ENCODE measurements at regions not wholly inside any gene's neighbourhood (a gene's known extent, or its start where the extent isn't known, plus 50 kb on each side); places are given as distances from the start of the nearest gene placed in this dataset.

GRCh38 chr6:139939189-139939979 lies 564.9 kb upstream of the CITED2 start:
- no peak for DNase-seq (ENCODE audit: low read depth in 2 of 2)

- no peak for DNase-seq (ENCODE audit: low read depth in 2 of 2)
Observed at GRCh38 chr6:139932671-139933070, 558.2 kb upstream of the CITED2 start.

GRCh38 chr6:139931747-139932146 lies 557.3 kb upstream of the CITED2 start:
- no peak for DNase-seq (ENCODE audit: low read depth in 2 of 2)

- no peak for DNase-seq (ENCODE audit: low read depth in 2 of 2)
Observed at GRCh38 chr6:139927742-139928305, 553.4 kb upstream of the CITED2 start.

- no peak for DNase-seq (ENCODE audit: low read depth in 2 of 2)
Observed at GRCh38 chr6:139927236-139927635, 552.8 kb upstream of the CITED2 start.

GRCh38 chr6:139926711-139927110 lies 552.3 kb upstream of the CITED2 start:
- DNase-seq (ENCODE audit: low read depth in 2 of 2): no peak

GRCh38 chr6:139925894-139926641 lies 551.6 kb upstream of the CITED2 start:
- DNase-seq (ENCODE audit: low read depth in 2 of 2): no peak

GRCh38 chr6:139923964-139924475 lies 549.6 kb upstream of the CITED2 start:
- no peak for DNase-seq (ENCODE audit: low read depth in 2 of 2)

- no peak for DNase-seq (ENCODE audit: low read depth in 2 of 2)
Observed at GRCh38 chr6:139922236-139922635, 547.8 kb upstream of the CITED2 start.

GRCh38 chr6:139920776-139921100 lies 546.3 kb upstream of the CITED2 start:
- DNase-seq (ENCODE audit: low read depth in 2 of 2): no peak

- DNase-seq (ENCODE audit: low read depth in 2 of 2): no peak
Observed at GRCh38 chr6:139920027-139920775, 545.8 kb upstream of the CITED2 start.

- no peak for DNase-seq (ENCODE audit: low read depth in 2 of 2)
Observed at GRCh38 chr6:139919107-139920026, 544.9 kb upstream of the CITED2 start.

GRCh38 chr6:139917951-139918630 lies 543.6 kb upstream of the CITED2 start:
- no peak for DNase-seq (ENCODE audit: low read depth in 2 of 2)

GRCh38 chr6:139914910-139915309 lies 540.5 kb upstream of the CITED2 start:
- no peak for DNase-seq (ENCODE audit: low read depth in 2 of 2)

GRCh38 chr6:139912735-139913400 lies 538.4 kb upstream of the CITED2 start:
- DNase-seq (ENCODE audit: low read depth in 2 of 2): no peak

GRCh38 chr6:139909992-139910391 lies 535.5 kb upstream of the CITED2 start:
- no peak for DNase-seq (ENCODE audit: low read depth in 2 of 2)

- no peak for DNase-seq (ENCODE audit: low read depth in 2 of 2)
Observed at GRCh38 chr6:139905404-139906052, 531.1 kb upstream of the CITED2 start.

GRCh38 chr6:139904568-139904967 lies 530.1 kb upstream of the CITED2 start:
- no peak for DNase-seq (ENCODE audit: low read depth in 2 of 2)

- no peak for DNase-seq (ENCODE audit: low read depth in 2 of 2)
Observed at GRCh38 chr6:139904158-139904533, 529.7 kb upstream of the CITED2 start.
